HUES64 (cell line): ENCODE measurements at regions not wholly inside any gene's neighbourhood (a gene's known extent, or its start where the extent isn't known, plus 50 kb on each side); places are given as distances from the start of the nearest gene placed in this dataset.

Source experiments
- H3K27ac ChIP-seq: 2 replicates; pipeline ENCODE4 v1.7.0; 2013; ENCODE audit warnings: low read depth, low read length, inconsistent platforms
- H3K27me3 ChIP-seq: 2 replicates; pipeline ENCODE4 v1.6.1; 2013; ENCODE audit warnings: mild to moderate bottlenecking, low read length; ENCODE audit not compliant: insufficient read depth
- H3K36me3 ChIP-seq: 2 replicates; pipeline ENCODE4 v1.6.1; 2013; ENCODE audit warnings: mild to moderate bottlenecking, low read length; ENCODE audit not compliant: insufficient read depth
- H3K4me1 ChIP-seq: 2 replicates; pipeline ENCODE4 v1.6.1; 2013; ENCODE audit warnings: mild to moderate bottlenecking, low read length, moderate library complexity; ENCODE audit not compliant: insufficient read depth
- H3K4me3 ChIP-seq: 2 replicates; pipeline ENCODE4 v1.5.1; 2013; ENCODE audit warnings: mild to moderate bottlenecking, low read length, moderate library complexity
- H3K9ac ChIP-seq: 2 replicates; pipeline ENCODE4 v1.6.1; 2013; ENCODE audit warnings: mild to moderate bottlenecking, low read depth, low read length
- H3K9me3 ChIP-seq: 2 replicates; pipeline ENCODE4 v1.6.1; 2013; ENCODE audit warnings: low read depth, low read length; ENCODE audit not compliant: insufficient read depth
- WGBS: fragments of 150-250, 120-280 bp; methylation state at CpG from one replicate; pipeline ENCODE4 v1.1.7; 2013; ENCODE audit warnings: missing lambda C conversion rate; 5-methylcytosine and 5-hydroxymethylcytosine counted together

DNA sequence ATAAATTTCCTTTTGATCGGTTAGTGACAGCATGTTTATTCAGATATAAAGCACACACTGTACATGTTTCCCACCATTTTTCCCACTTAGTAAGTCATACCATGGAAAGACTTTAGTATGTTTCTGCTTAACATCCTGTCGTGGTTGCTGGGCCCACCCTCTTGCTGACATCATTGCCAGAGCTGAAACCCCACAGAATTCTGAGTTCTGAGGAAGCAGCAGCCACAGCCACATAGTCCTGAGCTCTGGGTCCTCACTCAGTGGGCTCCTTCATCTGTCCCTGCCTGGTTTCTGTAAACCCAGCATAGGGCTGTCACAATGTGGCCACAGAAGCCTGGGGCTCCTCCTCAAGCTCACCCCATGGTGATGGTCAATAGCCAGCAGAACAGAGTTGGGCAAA is 441.5 kb downstream of the ENC1 start:
- Histone ChIP-seq H3K27ac (no peak overlapping the region), H3K27me3 (no peaks in the 10 kb centered on the region), H3K4me3 (no peak overlapping the region), H3K9me3 (0 out of 2 replicates have a peak, but pooled peaks cover 2% of the 10 kb centered on the region), H3K4me1 (no peaks in the 10 kb centered on the region), H3K9ac (no peak overlapping the region), H3K36me3 (no peaks in the 10 kb centered on the region)
- WGBS, result 76% methylated on average over 2 of the region's 2 CpGs

DNA sequence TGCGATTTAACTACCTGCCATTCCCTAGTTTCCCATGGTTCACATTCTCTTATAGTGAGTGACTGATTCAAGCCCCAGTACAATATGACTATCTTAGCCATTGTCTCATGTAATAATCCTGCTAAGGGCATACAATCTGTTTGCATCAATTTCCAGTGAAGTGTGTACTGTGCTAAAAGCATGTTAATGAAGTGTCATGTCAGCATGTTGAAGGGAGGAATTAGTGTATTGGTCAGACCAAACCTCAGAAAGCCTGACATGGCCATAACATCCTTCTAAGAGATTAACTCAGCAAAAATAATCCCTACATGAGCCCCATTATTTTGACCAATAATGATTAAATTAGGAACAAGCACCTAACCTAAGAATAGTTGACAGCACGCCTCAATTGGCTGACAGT is 442.4 kb downstream of the ENC1 start:
- Histone ChIP-seq H3K9ac (no peak overlapping the region), H3K9me3 (0 out of 2 replicates have a peak, but pooled peaks cover 4% of the 10 kb centered on the region), H3K36me3 (no peaks in the 10 kb centered on the region), H3K27me3 (no peaks in the 10 kb centered on the region), H3K27ac (no peak overlapping the region), H3K4me1 (no peaks in the 10 kb centered on the region), H3K4me3 (no peak overlapping the region)
- 98% methylated on average over 2 of the region's 2 CpGs for WGBS

DNA sequence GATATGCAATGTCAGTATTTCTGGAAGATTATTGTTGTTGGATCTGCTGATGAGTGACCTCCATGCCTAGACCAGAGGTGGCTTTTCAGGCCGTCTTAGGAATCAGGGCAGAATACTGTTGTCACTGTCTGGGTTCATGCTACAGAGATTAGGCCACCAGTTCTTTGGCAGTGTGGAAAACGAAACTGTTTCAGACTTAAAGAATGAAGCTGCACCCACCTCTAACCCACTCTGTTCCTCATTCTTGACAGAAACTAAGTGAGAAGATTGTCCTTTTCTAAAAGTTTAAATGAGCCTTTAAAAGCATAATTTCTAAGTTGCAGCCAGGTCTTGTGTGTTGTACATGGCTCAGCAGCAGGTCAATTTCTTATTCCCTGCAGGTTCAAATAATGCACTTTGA is 444.3 kb downstream of the ENC1 start:
- H3K4me1 ChIP-seq, result no peaks in the 10 kb centered on the region
- H3K27ac ChIP-seq, result no peak overlapping the region
- H3K4me3 ChIP-seq, result no peak overlapping the region
- 0 out of 2 replicates have a peak, but pooled peaks cover 4% of the 10 kb centered on the region for H3K9me3 ChIP-seq
- H3K9ac ChIP-seq, result no peak overlapping the region
- 85% methylated on average over 2 of the region's 2 CpGs for WGBS
- H3K27me3 ChIP-seq, result no peaks in the 10 kb centered on the region
- H3K36me3 ChIP-seq, result no peaks in the 10 kb centered on the region

DNA sequence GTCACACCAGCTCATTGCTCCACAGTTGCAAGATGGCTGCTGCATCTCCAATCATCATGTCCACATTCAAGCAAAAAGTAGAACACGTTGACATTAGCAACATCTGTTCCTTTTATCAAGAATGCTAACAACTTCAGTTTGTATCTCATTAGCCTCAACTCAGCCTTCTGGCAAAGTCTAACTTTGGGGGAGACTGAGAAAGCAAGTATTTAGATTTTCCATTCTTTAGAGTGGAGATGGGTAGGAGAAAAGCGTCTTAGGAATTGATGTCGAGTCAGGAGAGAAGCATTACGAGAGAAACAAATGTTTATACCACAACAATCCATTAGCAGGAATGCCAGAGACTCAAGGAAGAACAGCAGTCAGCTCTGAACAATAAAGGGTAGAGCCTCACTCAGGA is 446.3 kb downstream of the ENC1 start:
- H3K9me3 ChIP-seq, result 0 out of 2 replicates have a peak, but pooled peaks cover 4% of the 10 kb centered on the region
- no peak overlapping the region for H3K27ac ChIP-seq
- H3K9ac ChIP-seq, result no peak overlapping the region
- no peak overlapping the region for H3K4me3 ChIP-seq
- no peaks in the 10 kb centered on the region for H3K4me1 ChIP-seq
- 84% methylated on average over 4 of the region's 4 CpGs for WGBS
- no peaks in the 10 kb centered on the region for H3K36me3 ChIP-seq
- no peaks in the 10 kb centered on the region for H3K27me3 ChIP-seq

DNA sequence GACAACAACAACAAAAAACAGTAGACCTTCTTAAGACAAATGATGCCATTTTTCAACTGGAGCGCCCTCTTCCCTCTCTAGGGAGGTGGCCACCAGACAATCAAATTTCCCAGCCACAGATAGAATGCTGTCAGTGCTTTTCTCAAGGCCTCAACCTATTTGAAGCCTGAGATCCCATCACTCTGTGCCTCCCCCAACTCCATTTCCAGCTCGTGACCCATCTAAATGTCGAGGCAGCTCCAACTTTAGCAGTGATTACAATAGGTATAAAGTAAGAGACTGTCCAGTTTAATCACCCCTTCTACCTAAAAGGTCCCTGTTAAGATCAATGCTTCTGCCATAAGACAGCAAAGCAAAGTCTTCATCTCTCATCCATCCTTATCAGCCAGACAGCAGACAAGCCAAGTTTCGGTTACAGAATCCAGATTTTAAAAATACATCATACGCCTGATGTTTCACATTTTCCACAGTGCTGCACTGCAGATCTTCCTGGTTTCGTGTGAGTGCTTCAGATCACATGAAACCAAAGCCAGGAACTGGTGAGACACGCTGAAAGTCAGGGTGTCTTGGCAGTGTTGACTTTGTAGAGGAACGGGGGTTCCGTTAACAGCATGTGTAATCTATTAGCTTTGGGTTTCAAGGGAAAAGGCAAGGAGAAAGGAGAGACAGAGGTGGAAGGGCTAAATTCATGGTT is 447.8 kb downstream of the ENC1 start:
- H3K4me1 ChIP-seq, result no peaks in the 10 kb centered on the region
- H3K9ac ChIP-seq, result no peak overlapping the region
- 0 out of 2 replicates have a peak, but pooled peaks cover 4% of the 10 kb centered on the region for H3K9me3 ChIP-seq
- no peak overlapping the region for H3K4me3 ChIP-seq
- no peaks in the 10 kb centered on the region for H3K36me3 ChIP-seq
- WGBS, result 92% methylated on average over 8 of the region's 9 CpGs
- no peak overlapping the region for H3K27ac ChIP-seq
- no peaks in the 10 kb centered on the region for H3K27me3 ChIP-seq

DNA sequence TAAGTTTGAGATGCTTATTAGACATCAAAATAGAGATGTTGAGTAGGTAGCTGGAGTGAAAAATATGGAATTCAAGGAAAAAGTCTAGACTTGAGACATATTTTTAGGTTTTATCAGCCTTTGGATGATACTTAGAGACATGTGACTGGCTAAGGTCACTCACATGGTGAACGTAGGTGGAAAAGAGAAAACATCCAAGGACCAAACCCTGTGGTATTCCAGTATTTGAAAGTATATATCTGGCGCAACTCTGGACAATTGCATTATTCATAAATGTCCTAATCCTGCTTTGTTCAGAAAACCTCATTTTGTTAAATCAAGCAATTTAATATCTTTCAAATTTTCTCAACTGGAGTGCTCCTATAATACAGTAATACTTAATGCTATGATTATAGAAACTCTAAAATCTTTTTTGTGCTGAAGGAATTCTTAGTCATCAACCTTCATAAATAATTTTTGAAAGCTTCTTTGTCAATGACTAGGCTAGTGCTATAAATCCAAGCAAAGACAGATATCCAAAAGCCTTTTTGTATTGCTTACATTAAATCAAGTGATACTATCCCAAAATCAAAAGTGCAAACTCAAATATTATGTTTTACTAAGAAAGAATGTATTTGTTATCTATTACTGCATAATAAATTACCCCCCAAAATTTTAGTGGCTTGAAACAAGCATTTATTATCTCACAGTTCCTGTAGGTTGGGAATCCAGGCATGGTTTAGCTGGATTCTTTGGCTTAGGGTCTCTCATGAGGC is 452.0 kb downstream of the ENC1 start:
- WGBS, result 92% methylated on average over 2 of the region's 2 CpGs
- Histone ChIP-seq H3K9me3 (no peaks in the 10 kb centered on the region), H3K27me3 (no peaks in the 10 kb centered on the region), H3K4me1 (peaks cover 5% of the 10 kb centered on the region; the same call in 1 of the 2 replicates), H3K4me3 (no peak overlapping the region), H3K36me3 (no peaks in the 10 kb centered on the region), H3K27ac (no peak overlapping the region), H3K9ac (no peak overlapping the region)

DNA sequence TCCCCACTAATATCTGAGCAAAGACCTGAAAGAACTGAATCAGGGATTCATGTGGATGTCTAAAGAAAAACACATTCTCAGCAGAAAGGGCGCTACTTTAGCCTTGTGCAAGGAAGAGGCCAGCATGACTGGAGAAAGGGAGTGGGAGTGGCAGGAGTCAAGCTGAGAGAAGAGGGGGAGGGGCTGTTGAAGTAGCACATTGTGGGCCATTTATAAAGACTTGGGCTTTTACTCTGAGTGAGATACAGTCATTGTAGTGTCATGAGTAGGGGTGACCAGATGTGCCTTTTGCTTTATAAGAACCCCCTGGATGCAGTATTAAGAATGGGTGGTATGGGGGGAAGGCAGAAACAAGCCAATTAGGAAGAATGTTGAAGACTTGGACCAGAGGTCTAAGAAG is 452.8 kb downstream of the ENC1 start:
- 63% methylated on average over 1 of the region's 1 CpG for WGBS
- Histone ChIP-seq H3K9me3 (no peaks in the 10 kb centered on the region), H3K27ac (no peak overlapping the region), H3K36me3 (no peaks in the 10 kb centered on the region), H3K27me3 (no peaks in the 10 kb centered on the region), H3K9ac (no peak overlapping the region), H3K4me1 (peaks cover 5% of the 10 kb centered on the region; the same call in 1 of the 2 replicates), H3K4me3 (no peak overlapping the region)

DNA sequence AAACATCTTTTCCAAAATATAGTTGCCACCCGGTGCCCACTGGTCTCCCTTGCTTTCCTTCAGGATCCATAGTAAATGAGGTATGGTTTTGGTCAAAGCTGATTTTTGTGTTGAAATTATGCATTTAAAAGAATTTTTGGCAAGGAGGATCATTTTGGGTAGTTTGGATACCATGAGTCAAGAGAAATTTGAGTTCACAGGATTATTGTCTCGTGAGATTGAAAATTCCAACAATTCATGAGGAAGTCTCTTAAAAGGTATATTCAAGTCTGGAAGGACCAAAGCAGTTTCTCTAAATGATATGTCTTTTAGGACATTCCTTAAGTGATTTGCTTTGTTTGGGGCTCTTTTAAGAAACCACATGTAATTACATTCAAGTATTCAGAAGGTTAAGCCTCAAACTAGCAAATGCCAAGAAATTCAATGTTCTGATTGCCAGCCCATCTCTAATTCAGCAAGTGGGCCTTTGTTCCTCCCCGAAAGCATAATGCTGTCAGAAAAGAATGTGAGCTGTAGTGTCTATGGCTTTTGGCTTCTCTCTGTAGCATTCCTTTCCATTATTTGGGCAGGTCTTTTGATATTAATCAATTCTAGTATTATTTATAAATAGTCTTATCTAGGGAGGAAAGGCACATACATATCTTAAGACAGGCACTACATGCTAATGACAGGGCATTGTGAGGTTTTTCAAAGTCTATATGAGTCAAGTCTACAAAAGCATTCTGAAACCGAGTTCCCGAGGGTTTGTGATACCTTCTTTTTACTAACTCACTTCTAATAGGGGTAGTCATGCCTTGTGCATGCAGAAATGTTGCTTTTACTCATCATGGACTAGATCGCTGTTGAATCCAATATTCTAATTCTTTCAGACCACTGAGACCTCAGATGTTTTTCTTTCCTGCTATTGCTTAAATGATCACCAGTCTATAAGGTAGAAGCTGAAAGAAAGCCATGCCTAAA is 453.9 kb downstream of the ENC1 start:
- Histone ChIP-seq H3K4me1 (peaks cover 5% of the 10 kb centered on the region; the same call in 1 of the 2 replicates), H3K36me3 (no peaks in the 10 kb centered on the region), H3K27ac (no peak overlapping the region), H3K9ac (no peak overlapping the region), H3K27me3 (no peaks in the 10 kb centered on the region), H3K4me3 (no peak overlapping the region), H3K9me3 (no peaks in the 10 kb centered on the region)
- 88% methylated on average over 6 of the region's 6 CpGs for WGBS

DNA sequence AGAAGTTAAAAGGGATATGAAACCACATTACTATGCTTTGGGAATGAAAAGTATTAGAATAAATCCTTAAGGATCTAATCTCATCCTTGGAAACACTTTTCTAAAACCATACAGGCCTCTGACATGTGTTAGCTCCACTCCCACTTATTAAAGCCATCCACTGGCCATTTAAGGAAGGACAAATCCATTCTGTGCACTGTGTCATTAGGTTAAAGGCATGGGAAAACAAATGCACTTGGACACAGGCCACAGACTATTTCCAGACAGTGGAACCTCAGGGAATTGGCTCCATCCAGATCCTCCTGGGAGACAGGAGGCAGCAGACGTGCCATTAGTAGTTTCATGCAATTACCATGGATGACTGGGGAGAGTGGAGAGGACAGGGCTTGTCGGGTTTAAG is 454.9 kb downstream of the ENC1 start:
- Histone ChIP-seq H3K36me3 (no peaks in the 10 kb centered on the region), H3K9ac (no peak overlapping the region), H3K4me3 (no peak overlapping the region), H3K4me1 (peaks cover 5% of the 10 kb centered on the region; the same call in 1 of the 2 replicates), H3K27ac (no peak overlapping the region), H3K27me3 (no peaks in the 10 kb centered on the region), H3K9me3 (no peaks in the 10 kb centered on the region)
- WGBS, result 95% methylated on average over 2 of the region's 2 CpGs

DNA sequence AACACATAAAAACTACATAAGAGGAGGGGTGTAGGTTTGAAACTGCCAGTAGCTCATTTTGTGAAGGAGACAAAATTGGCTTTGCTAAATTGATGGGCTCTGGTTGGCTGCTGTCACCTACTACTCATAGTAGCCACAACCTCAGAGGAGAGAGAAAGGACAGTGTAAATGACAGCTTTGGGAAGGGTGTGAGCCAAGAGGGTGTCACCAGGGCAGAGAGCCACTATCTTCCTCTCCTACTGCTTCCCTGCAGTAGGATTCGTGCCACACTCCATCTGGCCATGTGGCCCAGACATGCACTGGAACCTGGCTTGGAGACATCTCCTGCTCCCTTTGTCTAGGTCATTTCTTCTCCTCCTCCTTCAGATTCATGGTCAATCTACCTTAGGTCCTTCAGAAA is 455.9 kb downstream of the ENC1 start:
- Histone ChIP-seq H3K4me3 (no peak overlapping the region), H3K27ac (no peak overlapping the region), H3K9me3 (no peaks in the 10 kb centered on the region), H3K9ac (no peak overlapping the region), H3K27me3 (no peaks in the 10 kb centered on the region), H3K4me1 (peaks cover 5% of the 10 kb centered on the region; the same call in 1 of the 2 replicates), H3K36me3 (no peaks in the 10 kb centered on the region)
- WGBS, result 88% methylated on average over 1 of the region's 1 CpG
